ENCODE measurements at regions not wholly inside any gene's neighbourhood (a gene's known extent, or its start where the extent isn't known, plus 50 kb on each side); places are given as distances from the start of the nearest gene placed in this dataset.

DNA sequence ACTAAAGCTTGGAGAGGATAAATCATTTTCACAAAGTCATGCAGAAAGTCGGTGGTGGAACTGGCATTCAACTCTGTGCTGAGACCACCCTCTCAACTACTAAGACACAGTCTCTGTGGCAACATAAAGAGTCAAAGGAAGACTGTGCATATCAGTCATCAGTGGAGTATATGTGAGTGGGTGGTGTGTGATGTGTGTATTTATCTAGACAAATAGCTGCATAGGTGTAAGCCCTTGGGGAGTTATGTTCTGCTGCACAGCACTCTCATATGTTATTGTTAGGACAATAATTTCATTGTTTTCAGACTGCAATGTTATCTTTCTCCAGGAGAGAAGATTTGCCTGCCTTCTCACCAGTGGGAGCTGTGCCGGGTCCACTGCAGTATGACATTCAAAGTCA is 186.3 kb upstream of the HNRNPA3 start:
- H3K9ac ChIP-seq (ENCODE audit: low read depth in 1 of 2, low read length in 2 of 2) = no peak overlapping the region
- H3K27ac ChIP-seq (ENCODE audit: low read depth in 1 of 2, low read length in 2 of 2) = no peak overlapping the region
- no peak for DNase-seq (ENCODE audit: low spot score)
- H3K36me3 ChIP-seq (ENCODE audit: control insufficient read depth in 4 of 4, insufficient read depth in 3 of 4, low read depth in 1 of 4, low read length in 3 of 4) = no peaks in the 10 kb centered on the region
- TF ChIP-seq EGR1 (IDR thresholded peaks at IDR 0.05; ENCODE audit: low read depth in 2 of 2) (no peak), YY1 (IDR thresholded peaks at IDR 0.05) (no peak), TAF1 (conservative IDR thresholded peaks at IDR 0.05) (no peak), RXRA (IDR thresholded peaks at IDR 0.05) (no peak), HNF4A (conservative IDR thresholded peaks at IDR 0.05) (no peak), JUND (IDR thresholded peaks at IDR 0.05) (no peak), GABPA (IDR thresholded peaks at IDR 0.05 in 1 of 2, conservative IDR thresholded peaks at IDR 0.05 in 1 of 2) (no peak), FOXA1 (IDR thresholded peaks at IDR 0.05) (no peak), NR2F2 (IDR thresholded peaks at IDR 0.05) (no peak)
- TF ChIP-seq, protein P1, sequence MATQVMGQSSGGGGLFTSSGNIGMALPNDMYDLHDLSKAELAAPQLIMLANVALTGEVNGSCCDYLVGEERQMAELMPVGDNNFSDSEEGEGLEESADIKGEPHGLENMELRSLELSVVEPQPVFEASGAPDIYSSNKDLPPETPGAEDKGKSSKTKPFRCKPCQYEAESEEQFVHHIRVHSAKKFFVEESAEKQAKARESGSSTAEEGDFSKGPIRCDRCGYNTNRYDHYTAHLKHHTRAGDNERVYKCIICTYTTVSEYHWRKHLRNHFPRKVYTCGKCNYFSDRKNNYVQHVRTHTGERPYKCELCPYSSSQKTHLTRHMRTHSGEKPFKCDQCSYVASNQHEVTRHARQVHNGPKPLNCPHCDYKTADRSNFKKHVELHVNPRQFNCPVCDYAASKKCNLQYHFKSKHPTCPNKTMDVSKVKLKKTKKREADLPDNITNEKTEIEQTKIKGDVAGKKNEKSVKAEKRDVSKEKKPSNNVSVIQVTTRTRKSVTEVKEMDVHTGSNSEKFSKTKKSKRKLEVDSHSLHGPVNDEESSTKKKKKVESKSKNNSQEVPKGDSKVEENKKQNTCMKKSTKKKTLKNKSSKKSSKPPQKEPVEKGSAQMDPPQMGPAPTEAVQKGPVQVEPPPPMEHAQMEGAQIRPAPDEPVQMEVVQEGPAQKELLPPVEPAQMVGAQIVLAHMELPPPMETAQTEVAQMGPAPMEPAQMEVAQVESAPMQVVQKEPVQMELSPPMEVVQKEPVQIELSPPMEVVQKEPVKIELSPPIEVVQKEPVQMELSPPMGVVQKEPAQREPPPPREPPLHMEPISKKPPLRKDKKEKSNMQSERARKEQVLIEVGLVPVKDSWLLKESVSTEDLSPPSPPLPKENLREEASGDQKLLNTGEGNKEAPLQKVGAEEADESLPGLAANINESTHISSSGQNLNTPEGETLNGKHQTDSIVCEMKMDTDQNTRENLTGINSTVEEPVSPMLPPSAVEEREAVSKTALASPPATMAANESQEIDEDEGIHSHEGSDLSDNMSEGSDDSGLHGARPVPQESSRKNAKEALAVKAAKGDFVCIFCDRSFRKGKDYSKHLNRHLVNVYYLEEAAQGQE (IDR thresholded peaks at IDR 0.05) = no peak
- TF ChIP-seq, protein P2, sequence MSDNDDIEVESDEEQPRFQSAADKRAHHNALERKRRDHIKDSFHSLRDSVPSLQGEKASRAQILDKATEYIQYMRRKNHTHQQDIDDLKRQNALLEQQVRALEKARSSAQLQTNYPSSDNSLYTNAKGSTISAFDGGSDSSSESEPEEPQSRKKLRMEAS (IDR thresholded peaks at IDR 0.05) = no peak
- TF ChIP-seq, protein P3, sequence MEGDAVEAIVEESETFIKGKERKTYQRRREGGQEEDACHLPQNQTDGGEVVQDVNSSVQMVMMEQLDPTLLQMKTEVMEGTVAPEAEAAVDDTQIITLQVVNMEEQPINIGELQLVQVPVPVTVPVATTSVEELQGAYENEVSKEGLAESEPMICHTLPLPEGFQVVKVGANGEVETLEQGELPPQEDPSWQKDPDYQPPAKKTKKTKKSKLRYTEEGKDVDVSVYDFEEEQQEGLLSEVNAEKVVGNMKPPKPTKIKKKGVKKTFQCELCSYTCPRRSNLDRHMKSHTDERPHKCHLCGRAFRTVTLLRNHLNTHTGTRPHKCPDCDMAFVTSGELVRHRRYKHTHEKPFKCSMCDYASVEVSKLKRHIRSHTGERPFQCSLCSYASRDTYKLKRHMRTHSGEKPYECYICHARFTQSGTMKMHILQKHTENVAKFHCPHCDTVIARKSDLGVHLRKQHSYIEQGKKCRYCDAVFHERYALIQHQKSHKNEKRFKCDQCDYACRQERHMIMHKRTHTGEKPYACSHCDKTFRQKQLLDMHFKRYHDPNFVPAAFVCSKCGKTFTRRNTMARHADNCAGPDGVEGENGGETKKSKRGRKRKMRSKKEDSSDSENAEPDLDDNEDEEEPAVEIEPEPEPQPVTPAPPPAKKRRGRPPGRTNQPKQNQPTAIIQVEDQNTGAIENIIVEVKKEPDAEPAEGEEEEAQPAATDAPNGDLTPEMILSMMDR (IDR thresholded peaks at IDR 0.05; ENCODE audit: low read depth, low read length, missing input control) = no peak
- TF ChIP-seq, protein P4, sequence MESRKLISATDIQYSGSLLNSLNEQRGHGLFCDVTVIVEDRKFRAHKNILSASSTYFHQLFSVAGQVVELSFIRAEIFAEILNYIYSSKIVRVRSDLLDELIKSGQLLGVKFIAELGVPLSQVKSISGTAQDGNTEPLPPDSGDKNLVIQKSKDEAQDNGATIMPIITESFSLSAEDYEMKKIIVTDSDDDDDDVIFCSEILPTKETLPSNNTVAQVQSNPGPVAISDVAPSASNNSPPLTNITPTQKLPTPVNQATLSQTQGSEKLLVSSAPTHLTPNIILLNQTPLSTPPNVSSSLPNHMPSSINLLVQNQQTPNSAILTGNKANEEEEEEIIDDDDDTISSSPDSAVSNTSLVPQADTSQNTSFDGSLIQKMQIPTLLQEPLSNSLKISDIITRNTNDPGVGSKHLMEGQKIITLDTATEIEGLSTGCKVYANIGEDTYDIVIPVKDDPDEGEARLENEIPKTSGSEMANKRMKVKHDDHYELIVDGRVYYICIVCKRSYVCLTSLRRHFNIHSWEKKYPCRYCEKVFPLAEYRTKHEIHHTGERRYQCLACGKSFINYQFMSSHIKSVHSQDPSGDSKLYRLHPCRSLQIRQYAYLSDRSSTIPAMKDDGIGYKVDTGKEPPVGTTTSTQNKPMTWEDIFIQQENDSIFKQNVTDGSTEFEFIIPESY (IDR thresholded peaks at IDR 0.05) = no peak
- no peaks in the 10 kb centered on the region for H3K4me1 ChIP-seq (ENCODE audit: control insufficient read depth in 4 of 4, insufficient read depth in 4 of 4, low read length in 3 of 4)
- peaks cover 0 to 3% (median 0%) of the 10 kb centered on the region in 4 donors for H3K27me3 ChIP-seq (ENCODE audit: control insufficient read depth in 4 of 4, insufficient read depth in 4 of 4, low read length in 3 of 4)
- no peaks in the 10 kb centered on the region for H3K9me3 ChIP-seq (ENCODE audit: control insufficient read depth in 4 of 4, low read length in 3 of 4)
- WGBS = 66% methylated on average over 2 of the region's 2 CpGs
- no peak overlapping the region for H3K4me3 ChIP-seq (ENCODE audit: low read depth in 1 of 3, low read length in 3 of 3)

DNA sequence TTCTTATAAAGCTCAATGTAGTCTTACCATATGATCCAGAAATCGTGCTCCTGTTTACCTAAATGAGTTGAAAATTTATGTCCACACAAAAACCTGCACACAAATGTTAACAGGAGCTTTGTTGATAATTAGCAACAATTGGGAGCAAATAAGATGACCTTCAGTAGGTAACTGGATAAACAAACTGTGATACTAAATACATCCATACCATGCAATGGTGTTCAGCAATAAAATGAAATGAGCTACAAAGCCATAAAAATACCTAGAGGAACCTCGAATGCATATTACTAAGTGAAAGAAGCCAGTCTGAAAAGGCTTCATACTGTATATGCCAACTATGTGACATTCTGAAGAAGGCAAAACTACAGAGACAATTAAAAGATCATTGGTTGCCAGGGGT is 185.6 kb upstream of the HNRNPA3 start:
- no peaks in the 10 kb centered on the region for H3K4me1 ChIP-seq (ENCODE audit: control insufficient read depth in 4 of 4, insufficient read depth in 4 of 4, low read length in 3 of 4)
- H3K9me3 ChIP-seq (ENCODE audit: control insufficient read depth in 4 of 4, low read length in 3 of 4) = no peaks in the 10 kb centered on the region
- no peak for DNase-seq (ENCODE audit: low spot score)
- H3K27me3 ChIP-seq (ENCODE audit: control insufficient read depth in 4 of 4, insufficient read depth in 4 of 4, low read length in 3 of 4) = peaks cover 0 to 3% (median 0%) of the 10 kb centered on the region in 4 donors
- H3K4me3 ChIP-seq (ENCODE audit: low read depth in 1 of 3, low read length in 3 of 3) = no peak overlapping the region
- TF ChIP-seq NR2F2 (IDR thresholded peaks at IDR 0.05) (no peak), JUND (IDR thresholded peaks at IDR 0.05) (no peak), FOXA1 (IDR thresholded peaks at IDR 0.05) (no peak), RXRA (IDR thresholded peaks at IDR 0.05) (no peak), SP1 (IDR thresholded peaks at IDR 0.05) (no peak), HNF4A (conservative IDR thresholded peaks at IDR 0.05) (no peak), RAD21 (IDR thresholded peaks at IDR 0.05) (no peak)
- TF ChIP-seq, protein P3 (IDR thresholded peaks at IDR 0.05; ENCODE audit: low read depth, low read length, missing input control) = no peak
- TF ChIP-seq, protein P4 (IDR thresholded peaks at IDR 0.05) = no peak
- TF ChIP-seq, protein P5, sequence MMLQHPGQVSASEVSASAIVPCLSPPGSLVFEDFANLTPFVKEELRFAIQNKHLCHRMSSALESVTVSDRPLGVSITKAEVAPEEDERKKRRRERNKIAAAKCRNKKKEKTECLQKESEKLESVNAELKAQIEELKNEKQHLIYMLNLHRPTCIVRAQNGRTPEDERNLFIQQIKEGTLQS (IDR thresholded peaks at IDR 0.05) = no peak
- TF ChIP-seq, protein P2 (IDR thresholded peaks at IDR 0.05) = no peak
- H3K27ac ChIP-seq (ENCODE audit: low read depth in 1 of 2, low read length in 2 of 2) = no peak overlapping the region
- WGBS = 62% methylated on average over 2 of the region's 2 CpGs
- no peak overlapping the region for H3K9ac ChIP-seq (ENCODE audit: low read depth in 1 of 2, low read length in 2 of 2)
- H3K36me3 ChIP-seq (ENCODE audit: control insufficient read depth in 4 of 4, insufficient read depth in 3 of 4, low read depth in 1 of 4, low read length in 3 of 4) = no peaks in the 10 kb centered on the region
